MM.1S (cell line): ENCODE measurements at regions not wholly inside any gene's neighbourhood (a gene's known extent, or its start where the extent isn't known, plus 50 kb on each side); places are given as distances from the start of the nearest gene placed in this dataset.

Experiments used
- DNase-seq: peaks from one replicate; pipeline ENCODE4 v3.0.0-alpha.2; 2015
- H2AFZ ChIP-seq: fragments of 300-600 bp; sonication (generic); 2 replicates; pipeline ENCODE4 v1.6.0; 2016; ENCODE audit warnings: antibody characterized with exemption, low read length
- H3F3A ChIP-seq: fragments of 300-600 bp; sonication (generic); 2 replicates; pipeline ENCODE4 v1.6.1; 2016; ENCODE audit warnings: mild to moderate bottlenecking, antibody characterized with exemption, low read length, moderate library complexity, mixed read lengths; ENCODE audit not compliant: insufficient read depth
- H3K27ac ChIP-seq: fragments of 300-600 bp; sonication (generic); 2 replicates; pipeline ENCODE4 v1.5.1; 2016; ENCODE audit warnings: mild to moderate bottlenecking, low read length
- H3K27me3 ChIP-seq: fragments of 300-600 bp; sonication (generic); replicated peaks from 2 replicates; pipeline ENCODE4 v1.6.0; 2016; ENCODE audit warnings: low read length; ENCODE audit not compliant: insufficient read depth
- H3K36me3 ChIP-seq: fragments of 300-600 bp; sonication (generic); replicated peaks from 2 replicates; pipeline ENCODE4 v1.6.1; 2016; ENCODE audit warnings: mild to moderate bottlenecking, low read length, mixed read lengths; ENCODE audit not compliant: insufficient read depth
- H3K4me1 ChIP-seq: fragments of 300-600 bp; sonication (generic); 2 replicates; pipeline ENCODE4 v1.6.1; 2016; ENCODE audit warnings: low read length, mixed read lengths
- H3K4me2 ChIP-seq: fragments of 300-600 bp; sonication (generic); 2 replicates; pipeline ENCODE4 v1.6.0; 2016; ENCODE audit warnings: low read depth, low read length
- H3K4me3 ChIP-seq: fragments of 300-600 bp; sonication (generic); 2 replicates; pipeline ENCODE4 v1.5.1; 2016; ENCODE audit warnings: low read length, mixed read lengths
- H3K79me2 ChIP-seq: fragments of 300-600 bp; sonication (generic); 2 replicates; pipeline ENCODE4 v1.6.1; 2016; ENCODE audit warnings: mixed run types, low read length, mixed read lengths
- H3K9ac ChIP-seq: fragments of 300-600 bp; sonication (generic); 2 replicates; pipeline ENCODE4 v1.6.1; 2016; ENCODE audit warnings: low read length, mixed read lengths
- H3K9me2 ChIP-seq: fragments of 300-600 bp; sonication (generic); replicated peaks from 2 replicates; pipeline ENCODE4 v1.6.1; 2016; ENCODE audit warnings: mild to moderate bottlenecking, low read length, mixed read lengths; ENCODE audit not compliant: insufficient read depth
- H3K9me3 ChIP-seq: fragments of 300-600 bp; sonication (generic); replicated peaks from 2 replicates; pipeline ENCODE4 v1.6.1; 2016; ENCODE audit warnings: mild to moderate bottlenecking, low read length, mixed read lengths; ENCODE audit not compliant: insufficient read depth
- H4K20me1 ChIP-seq: fragments of 300-600 bp; sonication (generic); 2 replicates; pipeline ENCODE4 v1.6.1; 2016; ENCODE audit warnings: mild to moderate bottlenecking, low read length, moderate library complexity, mixed read lengths; ENCODE audit not compliant: insufficient read depth
- EZH2 ChIP-seq: fragments of 300-600 bp; sonication (generic); optimal IDR thresholded peaks from 2 replicates; pipeline ENCODE3; 2017; ENCODE audit warnings: low read depth, mild to moderate bottlenecking, antibody characterized with exemption, low read length, mixed read lengths
- EZH2phosphoT487 ChIP-seq: fragments of 300-600 bp; sonication (generic); IDR thresholded peaks from 2 replicates; pipeline ENCODE4 v1.6.1; 2018; ENCODE audit warnings: antibody characterized with exemption, low read length
- TF ChIP-seq, protein P1 (sequence below): fragments of 300-600 bp; sonication (generic); IDR thresholded peaks from 2 replicates; pipeline ENCODE4 v1.5.1; 2016; ENCODE audit warnings: antibody characterized with exemption, low read length, mixed read lengths

DNA sequence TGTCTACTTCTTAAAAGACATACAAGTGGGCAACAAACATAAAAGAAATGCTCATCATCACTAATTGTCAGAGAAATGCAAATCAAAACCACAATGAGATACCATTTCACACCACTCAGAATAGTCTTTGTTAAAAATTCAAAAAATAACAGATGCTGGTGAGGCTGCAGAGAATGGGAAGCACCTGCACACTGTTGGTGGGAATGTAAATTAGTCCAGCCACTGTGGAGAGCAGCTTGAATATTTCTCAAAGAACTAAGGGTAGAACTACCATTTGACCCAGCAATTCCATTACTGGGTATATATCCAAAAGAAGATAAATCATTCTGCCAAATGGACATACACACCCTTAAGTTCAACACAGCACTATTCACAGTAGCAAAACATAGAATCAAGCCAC, 61.8 kb upstream of the STEAP1 start:
- Histone ChIP-seq H3K27ac (no peak overlapping the region), H3K4me1 (no peaks in the 10 kb centered on the region; the same call in 1 of the 2 replicates), H3K9me3 (no peaks in the 10 kb centered on the region), H3K4me2 (no peak overlapping the region), H3K4me3 (no peak overlapping the region), H3K36me3 (no peaks in the 10 kb centered on the region), H3K9me2 (no peaks in the 10 kb centered on the region), H2AFZ (no peak overlapping the region), H3K79me2 (no peaks in the 10 kb centered on the region), H3F3A (no peaks in the 10 kb centered on the region), H4K20me1 (no peaks in the 10 kb centered on the region), H3K9ac (no peak overlapping the region), H3K27me3 (no peaks in the 10 kb centered on the region)
- TF ChIP-seq EZH2phosphoT487: no peak
- TF ChIP-seq, protein P1, sequence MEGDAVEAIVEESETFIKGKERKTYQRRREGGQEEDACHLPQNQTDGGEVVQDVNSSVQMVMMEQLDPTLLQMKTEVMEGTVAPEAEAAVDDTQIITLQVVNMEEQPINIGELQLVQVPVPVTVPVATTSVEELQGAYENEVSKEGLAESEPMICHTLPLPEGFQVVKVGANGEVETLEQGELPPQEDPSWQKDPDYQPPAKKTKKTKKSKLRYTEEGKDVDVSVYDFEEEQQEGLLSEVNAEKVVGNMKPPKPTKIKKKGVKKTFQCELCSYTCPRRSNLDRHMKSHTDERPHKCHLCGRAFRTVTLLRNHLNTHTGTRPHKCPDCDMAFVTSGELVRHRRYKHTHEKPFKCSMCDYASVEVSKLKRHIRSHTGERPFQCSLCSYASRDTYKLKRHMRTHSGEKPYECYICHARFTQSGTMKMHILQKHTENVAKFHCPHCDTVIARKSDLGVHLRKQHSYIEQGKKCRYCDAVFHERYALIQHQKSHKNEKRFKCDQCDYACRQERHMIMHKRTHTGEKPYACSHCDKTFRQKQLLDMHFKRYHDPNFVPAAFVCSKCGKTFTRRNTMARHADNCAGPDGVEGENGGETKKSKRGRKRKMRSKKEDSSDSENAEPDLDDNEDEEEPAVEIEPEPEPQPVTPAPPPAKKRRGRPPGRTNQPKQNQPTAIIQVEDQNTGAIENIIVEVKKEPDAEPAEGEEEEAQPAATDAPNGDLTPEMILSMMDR: no peak
- TF ChIP-seq EZH2: no peak
- DNase-seq: peak; percentile 34

- H3K4me2 ChIP-seq: no peak overlapping the region
- no peaks in the 10 kb centered on the region for H3K36me3 ChIP-seq
- H3K27me3 ChIP-seq: no peaks in the 10 kb centered on the region
- no peaks in the 10 kb centered on the region for H3K9me2 ChIP-seq
- no peak overlapping the region for H3K27ac ChIP-seq
- no peaks in the 10 kb centered on the region for H3K79me2 ChIP-seq
- no peak overlapping the region for H2AFZ ChIP-seq
- no peaks in the 10 kb centered on the region; the same call in 1 of the 2 replicates for H3K4me1 ChIP-seq
- H4K20me1 ChIP-seq: no peaks in the 10 kb centered on the region
- TF ChIP-seq, protein P1: no peak
- TF ChIP-seq EZH2phosphoT487: no peak
- no peak for TF ChIP-seq EZH2
- no peak overlapping the region for H3K9ac ChIP-seq
- no peak overlapping the region for H3K4me3 ChIP-seq
- H3K9me3 ChIP-seq: no peaks in the 10 kb centered on the region
- DNase-seq: no peak
- no peaks in the 10 kb centered on the region for H3F3A ChIP-seq
Observed at GRCh38 chr7:90094030-90094429, 60.2 kb upstream of the STEAP1 start.
